GM23338 (cell line): ENCODE measurements at regions not wholly inside any gene's neighbourhood (a gene's known extent, or its start where the extent isn't known, plus 50 kb on each side); places are given as distances from the start of the nearest gene placed in this dataset.

Source experiments
- ATAC-seq: fragments of 200-7000 bp; cut with Tn5 transposase; 3 replicates; pipeline ENCODE4 v1.9.1; 2020
- DNase-seq: peaks from one replicate; pipeline ENCODE4 v3.0.0-alpha.2; 2015; ENCODE audit warnings: low spot score
- H2AFZ ChIP-seq: fragments of 200-600 bp; sonication (generic); 2 replicates; pipeline ENCODE4 v1.8.0; 2016; ENCODE audit warnings: antibody characterized with exemption, mild to moderate bottlenecking, moderate library complexity
- H3F3A ChIP-seq: fragments of 200-600 bp; sonication (generic); replicated peaks from 2 replicates; pipeline ENCODE4 v1.8.0; 2017; ENCODE audit warnings: antibody characterized with exemption, mixed run types, low read depth
- H3K27ac ChIP-seq: fragments of 200-600 bp; sonication (generic); 2 replicates; pipeline ENCODE4 v1.6.1; 2016; ENCODE audit warnings: low read depth
- H3K27me3 ChIP-seq: fragments of 200-600 bp; sonication (generic); 2 replicates; pipeline ENCODE4 v1.8.0; 2016; ENCODE audit warnings: mild to moderate bottlenecking, mixed run types, moderate library complexity; ENCODE audit not compliant: insufficient read depth
- H3K36me3 ChIP-seq: fragments of 200-600 bp; sonication (generic); 2 replicates; pipeline ENCODE4 v1.8.0; 2016; ENCODE audit warnings: mild to moderate bottlenecking; ENCODE audit not compliant: insufficient read depth
- H3K4me1 ChIP-seq: fragments of 200-600 bp; sonication (generic); 2 replicates; pipeline ENCODE4 v1.8.0; 2016; ENCODE audit warnings: mild to moderate bottlenecking, moderate library complexity; ENCODE audit not compliant: insufficient read depth
- H3K4me2 ChIP-seq: fragments of 200-600 bp; sonication (generic); 2 replicates; pipeline ENCODE4 v1.7.1; 2017; ENCODE audit warnings: mixed run types
- H3K4me3 ChIP-seq: fragments of 200-600 bp; sonication (generic); 2 replicates; pipeline ENCODE4 v1.6.1; 2016; ENCODE audit warnings: mixed run types
- H3K79me2 ChIP-seq: fragments of 200-600 bp; sonication (generic); replicated peaks from 2 replicates; pipeline ENCODE4 v1.8.0; 2017; ENCODE audit warnings: mild to moderate bottlenecking; ENCODE audit not compliant: insufficient read depth
- H3K9me2 ChIP-seq: fragments of 200-600 bp; sonication (generic); 2 replicates; pipeline ENCODE4 v1.8.0; 2017; ENCODE audit not compliant: insufficient read depth
- H4K20me1 ChIP-seq: fragments of 200-600 bp; sonication (generic); replicated peaks from 2 replicates; pipeline ENCODE4 v1.8.0; 2017; ENCODE audit warnings: mild to moderate bottlenecking; ENCODE audit not compliant: insufficient read depth
- H3K27ac Mint-ChIP-seq: 2 replicates; pipeline ENCODE4 v1.8.0; 2020; ENCODE audit warnings: inconsistent platforms, mild to moderate bottlenecking, moderate library complexity, mixed read lengths
- H3K27me3 Mint-ChIP-seq: 3 replicates; pipeline ENCODE4 v1.8.0; 2022; ENCODE audit warnings: low read depth, mild to moderate bottlenecking, moderate library complexity, mixed read lengths, inconsistent platforms; ENCODE audit not compliant: insufficient read depth, poor library complexity
- H3K36me3 Mint-ChIP-seq: 3 replicates; pipeline ENCODE4 v1.8.0; 2021; ENCODE audit warnings: low read depth, mild to moderate bottlenecking, inconsistent platforms, moderate library complexity, mixed read lengths
- H3K4me1 Mint-ChIP-seq: 3 replicates; pipeline ENCODE4 v1.8.0; 2020; ENCODE audit warnings: mild to moderate bottlenecking, inconsistent platforms, mixed read lengths
- H3K4me3 Mint-ChIP-seq: 3 replicates; pipeline ENCODE4 v1.8.0; 2021; ENCODE audit warnings: moderate library complexity, mild to moderate bottlenecking, inconsistent platforms, mixed read lengths
- H3K9me3 Mint-ChIP-seq: 3 replicates; pipeline ENCODE4 v1.8.0; 2020; ENCODE audit warnings: moderate library complexity, mild to moderate bottlenecking, inconsistent platforms, mixed read lengths
- EZH2 ChIP-seq: fragments of 200-600 bp; sonication (generic); IDR thresholded peaks from one replicate; pipeline ENCODE4 v1.8.0; 2017; ENCODE audit warnings: antibody characterized with exemption, mild to moderate bottlenecking, low read depth; ENCODE audit not compliant: unreplicated experiment
- NANOG ChIP-seq: IDR thresholded peaks from 2 replicates; pipeline ENCODE4 v1.6.1; 2016; ENCODE audit warnings: antibody characterized with exemption, borderline replicate concordance
- STAT1 ChIP-seq: IDR thresholded peaks from one replicate; pipeline ENCODE4 v1.6.1; 2016; ENCODE audit warnings: antibody characterized with exemption; ENCODE audit not compliant: unreplicated experiment
- ZNF114 ChIP-seq: fragments of 250-450 bp; sonication (Bioruptor Pico); IDR thresholded peaks from 2 replicates; pipeline ENCODE4 v1.5.0; 2020; ENCODE audit warnings: mild to moderate bottlenecking, moderate library complexity
- ZNF331 ChIP-seq: fragments of 250-450 bp; sonication (Bioruptor Pico); IDR thresholded peaks from 2 replicates; pipeline ENCODE4 v1.5.0; 2020; ENCODE audit warnings: low read depth, mild to moderate bottlenecking, moderate library complexity
- TF ChIP-seq, protein P1 (sequence below): fragments of 250-450 bp; sonication (Bioruptor Pico); IDR thresholded peaks from 2 replicates; pipeline ENCODE4 v1.5.0; 2020; ENCODE audit warnings: mild to moderate bottlenecking, moderate library complexity

DNA sequence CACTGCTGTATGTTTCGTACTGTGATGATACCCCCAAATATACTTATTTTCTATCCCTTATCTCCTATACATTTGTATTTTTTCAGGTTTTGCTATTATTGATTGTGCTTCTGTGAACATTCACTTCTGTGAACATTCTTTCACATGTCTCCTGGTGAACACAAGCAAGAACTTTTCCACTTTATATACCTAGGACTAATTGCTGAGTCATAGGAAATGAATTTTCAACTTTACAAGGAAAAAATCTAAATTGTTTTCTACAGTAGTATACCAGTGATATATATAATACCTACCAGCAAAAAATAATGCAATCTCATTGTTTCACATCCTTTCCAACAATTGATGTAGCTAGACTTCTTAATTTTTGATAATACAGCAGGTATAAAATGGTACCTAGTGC, 139.5 kb upstream of the MAGEB18 start:
- H3K36me3 Mint-ChIP-seq: no peaks in the 10 kb centered on the region
- Histone ChIP-seq H3K27me3 (no peaks in the 10 kb centered on the region), H3K79me2 (no peaks in the 10 kb centered on the region), H3F3A (no peaks in the 10 kb centered on the region), H3K4me3 (no peak overlapping the region), H3K36me3 (no peaks in the 10 kb centered on the region), H3K9me2 (no peaks in the 10 kb centered on the region), H3K27ac (no peak overlapping the region), H3K4me2 (no peak overlapping the region), H4K20me1 (no peaks in the 10 kb centered on the region), H2AFZ (no peak overlapping the region), H3K4me1 (no peaks in the 10 kb centered on the region)
- TF ChIP-seq ZNF114 (CRISPR knock-in tag) (no peak), NANOG (no peak), ZNF331 (CRISPR knock-in tag) (no peak)
- no peak for DNase-seq
- H3K27me3 Mint-ChIP-seq: no peaks in the 10 kb centered on the region
- ATAC-seq: no peak
- H3K4me1 Mint-ChIP-seq: no peaks in the 10 kb centered on the region
- no peaks in the 10 kb centered on the region for H3K9me3 Mint-ChIP-seq
- no peak overlapping the region for H3K4me3 Mint-ChIP-seq
- H3K27ac Mint-ChIP-seq: no peak overlapping the region

DNA sequence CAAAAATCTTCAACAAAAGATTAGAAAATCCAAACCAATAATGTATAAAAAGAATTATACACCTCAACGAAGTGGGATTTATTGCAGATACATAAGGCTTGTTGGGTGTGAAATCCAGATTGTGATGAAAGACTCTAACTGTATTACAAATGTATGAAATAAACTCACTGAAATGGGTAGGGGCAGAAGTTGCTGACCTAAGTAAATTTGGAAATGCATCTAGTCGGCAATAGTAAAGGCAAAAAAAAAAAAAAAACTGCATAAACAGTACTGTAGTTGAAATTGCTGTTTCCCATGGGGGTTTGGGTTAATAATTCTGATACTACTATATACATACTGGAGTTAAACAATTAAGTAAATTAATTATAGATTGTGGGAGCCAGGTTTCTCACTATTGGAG, 130.7 kb upstream of the MAGEB18 start:
- TF ChIP-seq, protein P1, sequence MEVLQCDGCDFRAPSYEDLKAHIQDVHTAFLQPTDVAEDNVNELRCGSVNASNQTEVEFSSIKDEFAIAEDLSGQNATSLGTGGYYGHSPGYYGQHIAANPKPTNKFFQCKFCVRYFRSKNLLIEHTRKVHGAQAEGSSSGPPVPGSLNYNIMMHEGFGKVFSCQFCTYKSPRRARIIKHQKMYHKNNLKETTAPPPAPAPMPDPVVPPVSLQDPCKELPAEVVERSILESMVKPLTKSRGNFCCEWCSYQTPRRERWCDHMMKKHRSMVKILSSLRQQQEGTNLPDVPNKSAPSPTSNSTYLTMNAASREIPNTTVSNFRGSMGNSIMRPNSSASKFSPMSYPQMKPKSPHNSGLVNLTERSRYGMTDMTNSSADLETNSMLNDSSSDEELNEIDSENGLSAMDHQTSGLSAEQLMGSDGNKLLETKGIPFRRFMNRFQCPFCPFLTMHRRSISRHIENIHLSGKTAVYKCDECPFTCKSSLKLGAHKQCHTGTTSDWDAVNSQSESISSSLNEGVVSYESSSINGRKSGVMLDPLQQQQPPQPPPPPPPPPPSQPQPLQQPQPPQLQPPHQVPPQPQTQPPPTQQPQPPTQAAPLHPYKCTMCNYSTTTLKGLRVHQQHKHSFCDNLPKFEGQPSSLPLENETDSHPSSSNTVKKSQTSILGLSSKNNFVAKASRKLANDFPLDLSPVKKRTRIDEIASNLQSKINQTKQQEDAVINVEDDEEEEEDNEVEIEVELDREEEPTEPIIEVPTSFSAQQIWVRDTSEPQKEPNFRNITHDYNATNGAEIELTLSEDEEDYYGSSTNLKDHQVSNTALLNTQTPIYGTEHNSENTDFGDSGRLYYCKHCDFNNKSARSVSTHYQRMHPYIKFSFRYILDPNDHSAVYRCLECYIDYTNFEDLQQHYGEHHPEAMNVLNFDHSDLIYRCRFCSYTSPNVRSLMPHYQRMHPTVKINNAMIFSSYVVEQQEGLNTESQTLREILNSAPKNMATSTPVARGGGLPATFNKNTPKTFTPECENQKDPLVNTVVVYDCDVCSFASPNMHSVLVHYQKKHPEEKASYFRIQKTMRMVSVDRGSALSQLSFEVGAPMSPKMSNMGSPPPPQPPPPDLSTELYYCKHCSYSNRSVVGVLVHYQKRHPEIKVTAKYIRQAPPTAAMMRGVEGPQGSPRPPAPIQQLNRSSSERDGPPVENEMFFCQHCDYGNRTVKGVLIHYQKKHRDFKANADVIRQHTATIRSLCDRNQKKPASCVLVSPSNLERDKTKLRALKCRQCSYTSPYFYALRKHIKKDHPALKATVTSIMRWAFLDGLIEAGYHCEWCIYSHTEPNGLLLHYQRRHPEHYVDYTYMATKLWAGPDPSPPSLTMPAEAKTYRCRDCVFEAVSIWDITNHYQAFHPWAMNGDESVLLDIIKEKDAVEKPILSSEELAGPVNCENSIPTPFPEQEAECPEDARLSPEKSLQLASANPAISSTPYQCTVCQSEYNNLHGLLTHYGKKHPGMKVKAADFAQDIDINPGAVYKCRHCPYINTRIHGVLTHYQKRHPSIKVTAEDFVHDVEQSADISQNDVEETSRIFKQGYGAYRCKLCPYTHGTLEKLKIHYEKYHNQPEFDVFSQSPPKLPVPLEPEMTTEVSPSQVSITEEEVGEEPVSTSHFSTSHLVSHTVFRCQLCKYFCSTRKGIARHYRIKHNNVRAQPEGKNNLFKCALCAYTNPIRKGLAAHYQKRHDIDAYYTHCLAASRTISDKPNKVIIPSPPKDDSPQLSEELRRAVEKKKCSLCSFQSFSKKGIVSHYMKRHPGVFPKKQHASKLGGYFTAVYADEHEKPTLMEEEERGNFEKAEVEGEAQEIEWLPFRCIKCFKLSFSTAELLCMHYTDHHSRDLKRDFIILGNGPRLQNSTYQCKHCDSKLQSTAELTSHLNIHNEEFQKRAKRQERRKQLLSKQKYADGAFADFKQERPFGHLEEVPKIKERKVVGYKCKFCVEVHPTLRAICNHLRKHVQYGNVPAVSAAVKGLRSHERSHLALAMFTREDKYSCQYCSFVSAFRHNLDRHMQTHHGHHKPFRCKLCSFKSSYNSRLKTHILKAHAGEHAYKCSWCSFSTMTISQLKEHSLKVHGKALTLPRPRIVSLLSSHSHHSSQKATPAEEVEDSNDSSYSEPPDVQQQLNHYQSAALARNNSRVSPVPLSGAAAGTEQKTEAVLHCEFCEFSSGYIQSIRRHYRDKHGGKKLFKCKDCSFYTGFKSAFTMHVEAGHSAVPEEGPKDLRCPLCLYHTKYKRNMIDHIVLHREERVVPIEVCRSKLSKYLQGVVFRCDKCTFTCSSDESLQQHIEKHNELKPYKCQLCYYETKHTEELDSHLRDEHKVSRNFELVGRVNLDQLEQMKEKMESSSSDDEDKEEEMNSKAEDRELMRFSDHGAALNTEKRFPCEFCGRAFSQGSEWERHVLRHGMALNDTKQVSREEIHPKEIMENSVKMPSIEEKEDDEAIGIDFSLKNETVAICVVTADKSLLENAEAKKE (CRISPR knock-in tag): no peak
- TF ChIP-seq EZH2 (no peak), ZNF331 (CRISPR knock-in tag) (no peak), ZNF114 (CRISPR knock-in tag) (no peak), NANOG (no peak), STAT1 (no peak)
- H3F3A ChIP-seq: no peaks in the 10 kb centered on the region
- no peak for DNase-seq
- no peak overlapping the region for H2AFZ ChIP-seq
- H3K4me2 ChIP-seq: no peak overlapping the region
- Mint-ChIP-seq H3K27me3 (no peaks in the 10 kb centered on the region), H3K4me1 (no peaks in the 10 kb centered on the region), H3K27ac (no peak overlapping the region), H3K9me3 (no peaks in the 10 kb centered on the region), H3K4me3 (no peak overlapping the region), H3K36me3 (no peaks in the 10 kb centered on the region)
- no peaks in the 10 kb centered on the region for H3K4me1 ChIP-seq
- no peak overlapping the region for H3K27ac ChIP-seq
- no peaks in the 10 kb centered on the region for H3K27me3 ChIP-seq
- no peaks in the 10 kb centered on the region for H3K79me2 ChIP-seq
- H3K4me3 ChIP-seq: no peak overlapping the region
- no peaks in the 10 kb centered on the region for H4K20me1 ChIP-seq
- H3K36me3 ChIP-seq: no peaks in the 10 kb centered on the region
- no peaks in the 10 kb centered on the region for H3K9me2 ChIP-seq
- no peak for ATAC-seq
